ENCODE measurements at regions not wholly inside any gene's neighbourhood (a gene's known extent, or its start where the extent isn't known, plus 50 kb on each side); places are given as distances from the start of the nearest gene placed in this dataset.

GRCh38 chr7:20030915-20031362 is 186.2 kb downstream of the MACC1 start (continued):
- TF ChIP-seq ZNF462 (CRISPR knock-in tag; IDR thresholded peaks at IDR 0.05): no peak

- H3K4me1 ChIP-seq (ENCODE audit: insufficient read depth): peaks cover 68% of the 10 kb centered on the region
- peak overlapping the region; percentile 30; the same call in 1 of the 2 replicates for H3K27ac ChIP-seq (ENCODE audit: low read depth)
- Mint-ChIP-seq H3K4me3 (no peak overlapping the region), H3K9me3 (peaks cover 4% of the 10 kb centered on the region; the same call in 2 of the 3 replicates), H3K27ac (peak overlapping the region; percentile 54), H3K36me3 (ENCODE audit: low read depth) (peaks cover 20% of the 10 kb centered on the region; the same call in 2 of the 3 replicates), H3K4me1 (peaks cover 52% of the 10 kb centered on the region), H3K27me3 (ENCODE audit: insufficient read depth, low read depth, poor library complexity) (no peaks in the 10 kb centered on the region)
- peaks cover 6% of the 10 kb centered on the region; the same call in 1 of the 2 replicates for H3F3A ChIP-seq (replicated peaks; ENCODE audit: low read depth)
- peaks cover 12% of the 10 kb centered on the region for H3K79me2 ChIP-seq (replicated peaks; ENCODE audit: insufficient read depth)
- no peak overlapping the region for H3K4me2 ChIP-seq
- no peak overlapping the region for H3K4me3 ChIP-seq
- DNase-seq (ENCODE audit: low spot score) (no peak), ATAC-seq (peak; percentile 54; the same call in 2 of the 3 replicates)
- H2AFZ ChIP-seq: no peak overlapping the region
- H4K20me1 ChIP-seq (replicated peaks; ENCODE audit: insufficient read depth): no peaks in the 10 kb centered on the region
- no peaks in the 10 kb centered on the region for H3K36me3 ChIP-seq (ENCODE audit: insufficient read depth)
- no peaks in the 10 kb centered on the region for H3K27me3 ChIP-seq (ENCODE audit: insufficient read depth)
- no peaks in the 10 kb centered on the region for H3K9me2 ChIP-seq (ENCODE audit: insufficient read depth)
- TF ChIP-seq STAT1 (IDR thresholded peaks at IDR 0.05; ENCODE audit: unreplicated experiment) (no peak), ZNF462 (CRISPR knock-in tag; IDR thresholded peaks at IDR 0.05) (no peak), EZH2phosphoT487 (IDR thresholded peaks at IDR 0.05; ENCODE audit: unreplicated experiment) (no peak), JUNB (IDR thresholded peaks at IDR 0.05; ENCODE audit: unreplicated experiment) (no peak), POLR2AphosphoS5 (IDR thresholded peaks at IDR 0.05; ENCODE audit: low read depth) (no peak), REST (IDR thresholded peaks at IDR 0.05; ENCODE audit: unreplicated experiment) (no peak)
Measured at GRCh38 chr7:20030417-20030816, 186.8 kb downstream of the MACC1 start.

Measured in GM23338 (cell line).